ENCODE measurements at regions not wholly inside any gene's neighbourhood (a gene's known extent, or its start where the extent isn't known, plus 50 kb on each side); places are given as distances from the start of the nearest gene placed in this dataset.

DNA sequence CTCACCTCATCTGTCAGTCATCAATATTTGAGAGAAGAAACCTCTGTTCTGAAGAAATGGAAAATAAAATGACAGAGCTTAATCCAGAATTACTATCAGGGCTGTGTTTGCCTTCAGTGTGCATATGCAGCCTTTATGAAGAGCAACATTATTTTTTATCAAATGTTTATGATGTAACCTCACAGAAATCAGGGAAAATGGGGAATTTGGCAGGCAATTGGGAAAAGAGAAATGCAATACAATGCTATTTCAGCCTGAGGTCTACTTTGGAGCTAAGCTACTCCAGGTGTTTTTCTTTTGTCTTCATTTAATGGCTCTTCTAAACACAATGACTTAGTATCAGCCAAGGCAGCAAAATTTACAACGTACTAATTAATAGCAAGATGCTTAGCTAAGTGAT lies 241.1 kb upstream of the TET2 start:
- Histone ChIP-seq H3K9me2 (replicated peaks; ENCODE audit: low read depth, low read length) (no peaks in the 10 kb centered on the region), H2AFZ (ENCODE audit: low read length) (no peak overlapping the region), H3K79me2 (ENCODE audit: insufficient read depth, low read length) (no peaks in the 10 kb centered on the region), H4K20me1 (ENCODE audit: insufficient read depth, low read length, poor library complexity, severe bottlenecking) (no peaks in the 10 kb centered on the region), H3K9me3 (ENCODE audit: insufficient read depth, low read depth, low read length) (no peaks in the 10 kb centered on the region), H3K27me3 (ENCODE audit: insufficient read depth, low read length, poor library complexity, severe bottlenecking) (no peaks in the 10 kb centered on the region), H3K4me1 (ENCODE audit: insufficient read depth, low read length, poor library complexity, severe bottlenecking) (no peaks in the 10 kb centered on the region), H3K9ac (ENCODE audit: low read depth, low read length, poor library complexity, severe bottlenecking) (no peak overlapping the region), H3F3A (ENCODE audit: low read depth) (no peaks in the 10 kb centered on the region), H3K4me2 (ENCODE audit: low read depth, low read length, poor library complexity, severe bottlenecking) (no peak overlapping the region), H3K36me3 (ENCODE audit: insufficient read depth, low read length) (no peaks in the 10 kb centered on the region), H3K4me3 (ENCODE audit: low read length, poor library complexity, severe bottlenecking) (no peak overlapping the region)
- no peak for TF ChIP-seq EZH2phosphoT487 (IDR thresholded peaks at IDR 0.05; ENCODE audit: borderline replicate concordance)

DNA sequence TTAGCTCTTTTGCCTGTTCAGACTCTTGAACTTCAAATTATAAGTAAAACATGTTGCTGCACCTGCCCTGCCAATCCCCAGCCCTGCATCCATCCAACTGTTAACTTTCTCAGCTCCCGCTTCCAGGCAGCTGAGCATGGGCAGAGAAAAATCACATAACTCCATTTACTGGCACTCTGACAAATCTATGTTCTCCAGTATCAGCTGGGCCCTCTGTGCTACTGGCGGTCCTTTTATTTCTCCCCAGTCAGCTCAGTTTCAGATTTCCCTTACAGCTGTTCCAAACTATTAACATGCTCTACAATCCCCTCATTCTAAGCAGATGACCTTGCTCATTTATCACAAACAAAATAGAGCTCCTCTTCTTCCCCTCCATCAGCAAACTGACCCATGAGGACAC lies 240.4 kb upstream of the TET2 start:
- Histone ChIP-seq H3K4me3 (ENCODE audit: low read length, poor library complexity, severe bottlenecking) (no peak overlapping the region), H2AFZ (ENCODE audit: low read length) (no peak overlapping the region), H3K9ac (ENCODE audit: low read depth, low read length, poor library complexity, severe bottlenecking) (no peak overlapping the region), H3K9me2 (replicated peaks; ENCODE audit: low read depth, low read length) (no peaks in the 10 kb centered on the region), H3K27me3 (ENCODE audit: insufficient read depth, low read length, poor library complexity, severe bottlenecking) (no peaks in the 10 kb centered on the region), H3K79me2 (ENCODE audit: insufficient read depth, low read length) (no peaks in the 10 kb centered on the region), H4K20me1 (ENCODE audit: insufficient read depth, low read length, poor library complexity, severe bottlenecking) (no peaks in the 10 kb centered on the region), H3K36me3 (ENCODE audit: insufficient read depth, low read length) (no peaks in the 10 kb centered on the region), H3K4me2 (ENCODE audit: low read depth, low read length, poor library complexity, severe bottlenecking) (no peak overlapping the region), H3K9me3 (ENCODE audit: insufficient read depth, low read depth, low read length) (no peaks in the 10 kb centered on the region), H3F3A (ENCODE audit: low read depth) (no peaks in the 10 kb centered on the region), H3K4me1 (ENCODE audit: insufficient read depth, low read length, poor library complexity, severe bottlenecking) (no peaks in the 10 kb centered on the region)
- TF ChIP-seq EZH2phosphoT487 (IDR thresholded peaks at IDR 0.05; ENCODE audit: borderline replicate concordance), result no peak
- TF ChIP-seq, protein P1, sequence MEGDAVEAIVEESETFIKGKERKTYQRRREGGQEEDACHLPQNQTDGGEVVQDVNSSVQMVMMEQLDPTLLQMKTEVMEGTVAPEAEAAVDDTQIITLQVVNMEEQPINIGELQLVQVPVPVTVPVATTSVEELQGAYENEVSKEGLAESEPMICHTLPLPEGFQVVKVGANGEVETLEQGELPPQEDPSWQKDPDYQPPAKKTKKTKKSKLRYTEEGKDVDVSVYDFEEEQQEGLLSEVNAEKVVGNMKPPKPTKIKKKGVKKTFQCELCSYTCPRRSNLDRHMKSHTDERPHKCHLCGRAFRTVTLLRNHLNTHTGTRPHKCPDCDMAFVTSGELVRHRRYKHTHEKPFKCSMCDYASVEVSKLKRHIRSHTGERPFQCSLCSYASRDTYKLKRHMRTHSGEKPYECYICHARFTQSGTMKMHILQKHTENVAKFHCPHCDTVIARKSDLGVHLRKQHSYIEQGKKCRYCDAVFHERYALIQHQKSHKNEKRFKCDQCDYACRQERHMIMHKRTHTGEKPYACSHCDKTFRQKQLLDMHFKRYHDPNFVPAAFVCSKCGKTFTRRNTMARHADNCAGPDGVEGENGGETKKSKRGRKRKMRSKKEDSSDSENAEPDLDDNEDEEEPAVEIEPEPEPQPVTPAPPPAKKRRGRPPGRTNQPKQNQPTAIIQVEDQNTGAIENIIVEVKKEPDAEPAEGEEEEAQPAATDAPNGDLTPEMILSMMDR (conservative IDR thresholded peaks at IDR 0.05; ENCODE audit: low read length), result no peak

DNA sequence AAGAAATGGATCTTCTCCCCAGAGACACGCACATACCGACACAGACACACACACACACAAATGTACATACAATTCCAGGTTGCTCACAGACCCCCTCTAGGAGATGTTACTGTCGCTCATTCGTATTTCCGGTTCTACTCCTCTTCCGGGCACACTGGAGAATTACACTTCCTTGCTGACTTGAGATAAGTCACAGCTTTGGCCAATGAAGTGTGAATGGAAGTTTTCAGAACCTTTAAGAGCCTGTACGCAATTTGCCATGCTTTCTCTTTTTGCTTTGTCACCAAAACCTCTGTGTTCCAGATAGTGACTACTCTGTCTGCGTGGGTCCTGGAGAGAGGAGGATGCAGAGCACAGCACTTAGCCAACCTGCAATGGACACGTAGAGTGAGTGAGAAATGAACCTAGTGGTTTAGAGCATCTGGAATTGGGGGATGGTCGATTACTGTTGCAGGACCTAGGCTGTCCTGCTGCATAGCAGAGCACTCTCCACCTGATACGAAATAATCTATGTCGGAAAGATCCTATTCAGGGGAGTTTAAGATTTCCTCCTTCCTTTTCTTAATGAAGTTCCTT lies 239.5 kb upstream of the TET2 start:
- Histone ChIP-seq H3K36me3 (ENCODE audit: insufficient read depth, low read length) (no peaks in the 10 kb centered on the region), H3K4me1 (ENCODE audit: insufficient read depth, low read length, poor library complexity, severe bottlenecking) (no peaks in the 10 kb centered on the region), H3F3A (ENCODE audit: low read depth) (no peaks in the 10 kb centered on the region), H4K20me1 (ENCODE audit: insufficient read depth, low read length, poor library complexity, severe bottlenecking) (no peaks in the 10 kb centered on the region), H3K4me3 (ENCODE audit: low read length, poor library complexity, severe bottlenecking) (no peak overlapping the region), H2AFZ (ENCODE audit: low read length) (no peak overlapping the region), H3K27me3 (ENCODE audit: insufficient read depth, low read length, poor library complexity, severe bottlenecking) (no peaks in the 10 kb centered on the region), H3K9ac (ENCODE audit: low read depth, low read length, poor library complexity, severe bottlenecking) (no peak overlapping the region), H3K9me3 (ENCODE audit: insufficient read depth, low read depth, low read length) (no peaks in the 10 kb centered on the region), H3K79me2 (ENCODE audit: insufficient read depth, low read length) (no peaks in the 10 kb centered on the region), H3K4me2 (ENCODE audit: low read depth, low read length, poor library complexity, severe bottlenecking) (no peak overlapping the region), H3K9me2 (replicated peaks; ENCODE audit: low read depth, low read length) (no peaks in the 10 kb centered on the region)
- TF ChIP-seq, protein P1 (conservative IDR thresholded peaks at IDR 0.05; ENCODE audit: low read length), result no peak
- no peak for TF ChIP-seq EZH2phosphoT487 (IDR thresholded peaks at IDR 0.05; ENCODE audit: borderline replicate concordance)

DNA sequence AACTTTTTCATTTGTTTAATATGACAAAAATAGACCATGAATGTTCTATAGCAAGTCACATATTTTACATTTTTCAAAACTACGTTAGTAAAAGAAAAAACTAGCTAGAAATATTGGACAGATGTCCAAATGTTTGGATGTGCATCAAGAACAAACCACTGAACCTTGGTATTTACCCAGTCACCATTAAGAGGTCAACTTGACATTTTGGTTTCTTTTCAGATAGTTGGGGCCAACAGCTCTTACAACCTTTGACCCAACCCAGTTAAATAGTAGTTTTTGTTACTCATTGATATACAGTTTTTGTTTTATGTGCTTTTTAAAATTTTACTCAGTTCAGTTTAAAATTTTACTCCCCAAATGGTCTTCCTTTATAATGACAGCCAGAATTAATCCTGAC lies 238.7 kb upstream of the TET2 start:
- Histone ChIP-seq H4K20me1 (ENCODE audit: insufficient read depth, low read length, poor library complexity, severe bottlenecking) (no peaks in the 10 kb centered on the region), H3F3A (ENCODE audit: low read depth) (no peaks in the 10 kb centered on the region), H3K9me3 (ENCODE audit: insufficient read depth, low read depth, low read length) (no peaks in the 10 kb centered on the region), H3K4me3 (ENCODE audit: low read length, poor library complexity, severe bottlenecking) (no peak overlapping the region), H3K36me3 (ENCODE audit: insufficient read depth, low read length) (no peaks in the 10 kb centered on the region), H3K9me2 (replicated peaks; ENCODE audit: low read depth, low read length) (no peaks in the 10 kb centered on the region), H3K27me3 (ENCODE audit: insufficient read depth, low read length, poor library complexity, severe bottlenecking) (no peaks in the 10 kb centered on the region), H3K4me1 (ENCODE audit: insufficient read depth, low read length, poor library complexity, severe bottlenecking) (no peaks in the 10 kb centered on the region), H3K79me2 (ENCODE audit: insufficient read depth, low read length) (no peaks in the 10 kb centered on the region), H3K4me2 (ENCODE audit: low read depth, low read length, poor library complexity, severe bottlenecking) (no peak overlapping the region), H2AFZ (ENCODE audit: low read length) (no peak overlapping the region), H3K9ac (ENCODE audit: low read depth, low read length, poor library complexity, severe bottlenecking) (no peak overlapping the region)
- TF ChIP-seq, protein P1 (conservative IDR thresholded peaks at IDR 0.05; ENCODE audit: low read length), result no peak
- TF ChIP-seq EZH2phosphoT487 (IDR thresholded peaks at IDR 0.05; ENCODE audit: borderline replicate concordance), result no peak

Measured in Loucy (cell line).